GM21737 (cell line): ENCODE measurements at regions not wholly inside any gene's neighbourhood (a gene's known extent, or its start where the extent isn't known, plus 50 kb on each side); places are given as distances from the start of the nearest gene placed in this dataset.

Experiments used
- ATAC-seq: cut with Tn5 transposase; IDR thresholded peaks from one replicate; pipeline ENCODE4 v1.9.1; 2021; ENCODE audit warnings: mild to moderate bottlenecking, moderate library complexity; ENCODE audit not compliant: unreplicated experiment

DNA sequence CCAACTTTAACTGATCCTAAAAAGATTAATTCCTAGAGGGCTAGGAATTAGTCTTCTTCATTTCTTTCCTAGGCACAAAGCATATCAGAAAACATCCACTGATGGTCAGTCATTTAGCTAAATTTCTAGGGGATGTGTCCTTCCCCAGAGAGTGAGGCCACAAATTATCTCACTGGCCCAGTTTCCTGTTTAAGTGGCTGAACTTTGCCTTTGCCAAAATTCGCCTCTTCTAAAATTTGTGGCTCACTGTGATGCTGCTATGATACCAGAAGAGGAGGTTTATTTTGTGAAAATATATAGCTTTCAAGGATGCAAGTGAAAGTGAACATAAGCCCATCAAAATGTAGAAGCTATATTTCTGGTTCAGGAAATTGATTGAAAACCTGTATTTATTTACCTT lies 98.1 kb upstream of the FER start:
- no peak for ATAC-seq

DNA sequence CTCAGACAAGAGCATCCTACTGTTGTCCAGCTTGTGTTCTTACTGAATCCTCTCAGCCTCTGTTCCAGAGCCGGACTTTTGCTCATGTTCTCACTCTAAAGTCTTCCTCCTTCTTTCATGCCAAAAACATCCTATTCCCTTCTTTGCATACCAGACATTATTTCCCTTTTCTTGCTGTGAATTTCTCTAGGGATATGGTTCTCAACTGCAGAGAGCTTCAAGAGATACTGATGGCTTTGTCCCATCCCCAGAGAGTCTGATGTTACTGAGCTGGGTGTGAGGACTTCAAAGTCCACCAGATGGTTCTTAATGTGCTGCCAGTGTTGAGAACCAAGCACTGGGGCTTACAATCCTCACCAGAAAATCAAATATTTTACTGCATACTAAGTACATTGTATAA lies 98.6 kb upstream of the FER start:
- no peak for ATAC-seq

DNA sequence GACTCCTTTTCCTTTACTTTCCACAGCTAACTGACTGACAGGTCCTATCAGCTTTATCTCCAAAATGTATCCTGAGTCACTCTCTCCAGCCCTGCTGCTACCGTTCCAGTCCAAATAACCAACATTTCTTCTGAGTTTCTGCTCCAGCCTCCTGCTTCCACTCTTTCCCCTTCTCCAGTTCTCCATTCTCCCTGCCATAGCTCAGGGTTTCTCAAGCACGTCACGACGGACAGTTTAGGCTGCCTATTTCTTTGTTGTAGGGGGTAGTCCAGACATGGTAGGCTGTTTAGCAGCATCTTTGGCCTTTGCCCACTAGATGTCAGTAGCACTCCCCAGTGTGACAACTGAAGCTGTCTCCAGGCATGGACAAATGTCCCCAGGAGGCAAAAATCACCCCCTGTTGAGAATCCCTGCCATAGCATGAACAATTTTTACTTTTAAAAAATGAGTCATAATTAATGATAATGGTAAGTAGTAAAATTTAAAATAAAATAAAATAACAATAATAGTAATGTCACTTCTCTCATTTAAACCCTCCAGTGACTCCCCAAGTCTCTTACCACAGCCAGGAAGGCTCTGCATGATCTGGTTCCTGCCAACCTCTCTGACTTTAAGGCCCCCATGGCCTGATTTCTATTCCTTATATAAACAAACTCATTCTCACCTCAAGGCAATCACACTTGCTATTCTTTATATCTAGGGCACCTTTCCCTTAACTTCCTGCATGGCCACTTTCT lies 105.4 kb upstream of the FER start:
- ATAC-seq, result peak; percentile 99

DNA sequence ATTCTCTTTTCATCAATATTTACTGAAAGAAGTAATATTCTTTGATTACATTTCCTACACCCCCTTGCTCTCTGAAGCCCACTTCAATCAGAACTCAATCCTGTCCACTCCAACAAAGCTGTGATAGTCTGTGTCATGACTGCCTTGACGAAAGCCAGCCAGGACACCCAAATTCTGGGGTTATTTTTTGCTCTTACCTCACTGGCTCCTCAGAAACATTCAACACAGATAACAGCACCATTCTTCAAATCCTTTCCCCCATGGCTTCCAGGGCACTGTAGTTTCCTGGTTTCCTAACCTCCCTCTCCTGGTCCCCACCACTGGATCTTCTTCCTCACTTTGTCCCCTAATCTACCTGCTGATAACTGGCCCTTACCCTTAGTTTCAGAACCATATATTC lies 106.1 kb upstream of the FER start:
- no peak for ATAC-seq

DNA sequence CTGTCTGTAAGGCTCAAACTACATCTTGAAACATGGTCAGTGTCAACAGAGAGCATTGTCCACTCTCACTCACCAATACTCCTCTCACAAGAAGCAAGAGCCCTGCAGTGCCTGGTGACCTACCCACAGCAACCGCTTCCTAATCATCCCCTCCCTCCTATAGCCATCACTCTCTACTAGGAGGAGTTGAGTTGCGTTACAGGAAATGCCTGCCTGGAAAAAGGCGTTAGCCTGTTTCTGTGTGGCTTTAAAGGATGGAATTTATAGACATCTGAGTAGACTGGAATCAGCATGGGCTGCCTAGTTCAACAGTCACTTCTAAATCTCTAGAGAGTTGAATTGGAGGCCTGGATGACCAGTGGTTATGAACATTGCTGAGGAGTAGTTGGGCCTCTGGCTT lies 108.3 kb upstream of the FER start:
- ATAC-seq, result no peak

DNA sequence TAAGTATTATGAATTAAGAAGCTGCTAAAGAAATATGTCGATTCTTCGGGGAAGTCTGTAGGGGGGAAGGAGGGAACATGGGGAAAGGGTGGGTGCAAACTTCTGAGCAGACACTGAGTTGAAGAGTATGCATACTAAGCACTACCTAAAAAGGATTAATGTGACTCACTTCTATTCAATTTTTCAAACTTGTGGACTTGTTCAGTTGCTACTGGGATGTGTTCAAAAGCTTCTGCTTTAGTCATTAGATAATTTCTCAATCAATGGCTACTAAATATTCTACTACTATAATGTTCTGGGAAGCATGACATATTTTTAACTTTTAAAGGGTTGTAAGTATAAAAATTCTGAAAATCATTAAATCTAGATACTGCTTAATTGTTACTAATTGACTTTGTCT lies 109.7 kb upstream of the FER start:
- ATAC-seq, result no peak

DNA sequence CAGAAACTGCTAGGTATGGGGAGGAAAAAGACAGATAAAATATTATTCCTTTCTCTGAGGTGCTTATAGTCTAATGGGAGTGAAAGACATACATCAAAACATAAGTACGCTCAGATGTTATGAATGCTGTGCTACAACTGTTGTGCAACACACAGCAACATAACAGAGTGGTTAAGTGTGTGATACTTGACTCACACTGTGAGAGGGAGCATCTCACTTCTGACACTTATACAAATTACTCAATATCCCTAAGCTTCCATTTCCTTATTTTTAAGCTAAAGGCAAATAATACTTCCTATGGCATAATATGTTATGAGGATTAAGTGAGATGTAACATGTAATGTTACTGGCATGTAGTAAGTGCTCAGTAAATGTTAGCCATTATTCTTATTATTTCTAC lies 110.6 kb upstream of the FER start:
- no peak for ATAC-seq

DNA sequence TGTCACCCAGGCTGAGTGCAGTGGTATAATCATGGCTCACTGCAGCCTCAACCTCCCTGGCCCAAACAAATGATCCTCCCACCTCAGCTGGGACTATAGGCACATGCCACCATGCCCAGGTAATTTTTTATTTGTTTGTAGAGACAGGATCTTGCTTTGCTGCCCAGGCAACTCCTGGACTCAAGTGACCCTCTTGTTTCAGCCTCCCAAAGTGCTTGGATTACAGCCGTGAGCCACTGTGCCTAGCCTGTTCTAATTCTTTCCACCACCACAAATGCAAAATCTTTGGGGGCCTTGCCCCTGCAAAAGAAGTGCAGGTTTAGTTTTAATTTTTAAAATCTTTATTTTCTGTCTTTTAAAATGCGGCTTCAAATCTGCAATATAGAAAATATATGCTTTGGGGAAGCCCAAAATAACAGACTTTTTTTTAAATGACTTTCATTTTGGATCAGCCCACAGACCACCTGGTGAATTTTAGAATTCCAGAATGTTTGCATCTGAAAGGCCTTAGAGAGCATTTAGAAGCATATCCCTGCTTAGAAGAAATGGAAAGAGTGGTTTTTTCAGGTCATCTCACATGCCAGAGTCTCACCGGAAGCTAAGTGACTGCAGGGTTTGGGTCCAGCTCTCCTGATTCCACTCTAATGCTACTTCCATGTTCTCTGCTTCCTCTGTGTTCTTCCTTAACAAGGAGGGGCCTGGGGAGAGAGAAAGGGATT lies 111.4 kb upstream of the FER start:
- ATAC-seq, result no peak

DNA sequence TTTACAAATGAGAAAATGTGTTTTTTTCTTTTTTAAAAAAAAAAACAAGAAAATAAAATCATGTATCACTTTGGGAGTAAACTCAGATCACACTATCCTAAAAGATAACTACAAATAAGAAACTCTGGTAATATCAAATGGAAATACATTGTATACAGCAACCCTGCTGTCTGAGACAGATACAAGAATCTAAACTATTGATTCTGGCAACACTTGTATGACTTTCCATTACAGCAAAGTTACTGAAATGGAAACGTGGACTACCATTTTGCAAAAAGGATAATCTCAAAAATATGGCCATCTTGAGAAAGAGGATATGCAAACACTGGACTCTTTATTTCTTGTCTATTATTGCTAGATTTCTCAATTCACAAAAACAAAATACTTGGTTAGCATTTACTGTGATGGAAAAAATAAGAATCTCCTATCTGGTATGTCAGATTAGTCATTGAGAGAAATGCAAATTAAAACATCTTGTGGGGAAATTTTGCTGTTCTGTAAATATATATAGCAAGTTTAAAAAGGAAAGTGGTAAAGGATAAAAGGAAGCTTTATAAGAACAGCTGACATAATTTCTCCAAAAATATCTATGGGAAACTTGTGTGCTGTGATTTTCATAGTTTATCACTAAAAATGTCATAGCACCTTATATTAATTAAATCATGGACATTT lies 112.9 kb upstream of the FER start:
- no peak for ATAC-seq

DNA sequence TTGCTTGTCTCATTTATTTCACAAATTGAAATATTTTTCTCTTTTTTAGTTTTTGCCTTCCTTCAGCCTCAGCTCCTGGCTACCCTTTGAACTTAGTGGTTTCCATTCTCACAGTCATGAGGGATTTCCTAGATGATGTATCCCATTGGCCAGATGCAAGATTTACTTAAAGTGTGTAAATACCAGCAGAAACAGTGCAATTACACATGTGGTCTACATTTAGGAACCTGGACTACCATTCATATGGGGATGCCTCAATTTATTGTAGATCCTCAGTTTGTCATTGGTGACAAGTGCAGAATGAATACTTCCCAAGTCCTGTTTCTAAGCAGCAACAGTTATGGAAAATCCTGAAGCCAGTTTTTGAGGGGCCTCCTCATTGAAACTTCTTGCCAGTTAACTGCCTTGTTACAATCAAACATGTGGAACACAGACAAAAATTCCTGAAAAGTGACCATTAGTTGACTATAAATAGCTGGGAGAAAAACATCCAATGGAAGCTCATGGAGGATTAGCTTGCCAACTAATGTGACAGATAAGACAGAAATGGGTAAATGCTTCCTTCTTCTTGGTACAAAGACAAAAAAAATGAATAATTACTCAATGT lies 113.6 kb upstream of the FER start:
- no peak for ATAC-seq

DNA sequence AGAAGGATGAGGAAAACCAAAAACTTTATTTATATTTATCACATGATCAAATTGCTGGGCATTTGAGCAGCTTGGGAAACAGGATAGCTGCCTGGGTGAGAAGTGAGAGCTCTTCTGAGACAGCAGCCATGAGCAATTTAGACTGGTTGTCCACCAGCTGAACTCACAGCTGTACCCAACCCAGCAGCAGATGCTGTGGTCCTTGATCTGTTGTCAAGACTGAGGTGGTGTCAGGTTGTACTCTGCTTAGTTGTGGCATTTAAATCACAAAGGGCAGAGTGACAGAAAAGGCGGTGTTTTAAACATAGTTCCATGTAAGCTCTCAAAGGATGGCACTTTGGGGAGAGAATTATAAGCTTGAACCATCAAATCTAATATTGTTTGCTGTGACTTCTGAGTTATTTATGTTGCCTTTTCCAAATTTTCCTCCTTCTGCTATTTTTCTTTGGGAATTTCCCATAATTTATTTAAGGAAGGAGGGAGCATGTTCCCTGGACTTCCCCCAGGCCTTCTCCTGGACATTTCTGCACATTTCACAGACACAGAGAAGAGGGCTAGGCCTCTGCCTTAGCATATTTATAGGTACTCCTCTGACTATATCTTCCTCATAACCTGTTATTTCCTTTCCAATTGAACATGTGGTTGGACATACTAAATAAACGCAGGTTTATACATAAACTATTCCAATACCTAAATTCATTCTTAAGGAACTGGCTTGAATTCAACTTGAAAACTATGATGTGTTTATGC lies 117.7 kb upstream of the FER start:
- ATAC-seq, result no peak

DNA sequence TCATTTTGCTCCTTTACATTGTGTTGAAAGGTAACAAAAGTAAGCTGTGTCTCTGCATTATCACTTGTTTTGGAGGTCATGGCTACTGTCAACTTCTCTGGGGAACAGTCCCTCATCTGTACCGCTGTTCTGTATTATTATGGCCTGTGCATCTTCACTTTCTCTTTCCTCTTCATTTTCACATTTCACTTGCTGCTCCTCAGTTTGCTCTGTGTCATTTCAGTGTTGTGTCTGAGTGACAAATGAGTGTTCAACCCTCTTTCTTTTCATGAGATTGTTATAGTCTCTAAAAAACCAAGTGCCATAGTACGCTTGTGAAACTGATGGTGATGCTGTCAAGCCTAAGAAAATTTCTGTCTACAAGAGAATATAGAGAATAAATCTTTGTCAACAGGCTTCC lies 122.0 kb upstream of the FER start:
- no peak for ATAC-seq

DNA sequence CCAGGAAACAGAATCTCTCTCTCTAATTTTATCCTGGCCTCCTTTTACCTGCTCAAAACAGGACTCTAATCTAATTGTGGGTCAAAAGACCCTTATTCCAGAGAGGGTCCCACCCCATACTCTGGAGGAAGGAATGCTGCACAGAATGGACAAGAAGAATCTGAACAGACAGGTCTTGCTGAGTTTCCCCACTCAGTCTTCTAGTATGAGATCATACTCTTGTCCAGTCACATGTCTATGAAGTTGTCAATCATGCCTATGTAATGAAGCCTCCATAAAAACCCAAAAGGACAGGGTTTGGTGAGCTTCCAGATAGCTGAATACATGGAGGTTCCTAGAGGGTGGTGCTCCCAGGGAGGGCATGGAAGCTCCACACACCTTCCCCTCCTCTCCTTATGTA lies 123.9 kb upstream of the FER start:
- no peak for ATAC-seq

DNA sequence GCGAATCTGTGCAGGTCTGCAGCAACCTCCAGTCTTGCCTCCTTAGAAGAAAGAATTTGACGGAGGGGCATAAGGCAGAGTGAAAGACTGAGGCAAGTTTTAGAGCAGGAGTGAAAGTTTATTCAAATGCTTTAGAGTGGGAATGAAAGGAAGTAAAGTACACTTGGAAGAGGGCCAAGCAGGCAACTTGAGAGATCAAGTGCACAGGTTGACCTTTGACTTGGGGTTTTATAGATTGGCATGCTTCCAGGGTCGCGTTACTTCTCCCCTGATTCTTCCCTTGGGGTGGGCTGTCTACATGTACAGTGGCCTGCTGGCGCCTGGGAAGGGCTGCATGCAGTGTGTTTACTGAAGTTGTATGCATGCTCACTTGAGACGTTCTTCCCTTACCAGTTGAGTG lies 127.2 kb upstream of the FER start:
- ATAC-seq, result no peak

DNA sequence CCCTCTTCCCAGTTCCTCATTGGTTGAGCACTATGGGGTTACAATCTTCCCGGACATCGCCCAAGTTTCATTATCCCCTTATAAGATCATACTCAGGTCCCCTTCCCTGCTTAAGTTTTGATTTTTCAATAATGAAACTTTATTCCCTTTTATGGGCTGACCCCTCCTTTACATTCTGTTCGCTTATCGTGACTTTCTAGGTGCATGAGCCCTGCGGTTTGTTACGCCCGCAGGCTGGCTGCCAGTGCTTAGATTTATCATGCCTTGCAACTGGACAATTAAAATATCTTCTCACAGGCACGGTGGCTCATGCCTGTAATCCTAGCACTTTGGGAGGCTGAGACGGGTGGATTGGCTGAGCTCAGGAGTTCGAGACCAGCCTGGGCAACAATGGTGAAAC lies 127.9 kb upstream of the FER start:
- no peak for ATAC-seq

DNA sequence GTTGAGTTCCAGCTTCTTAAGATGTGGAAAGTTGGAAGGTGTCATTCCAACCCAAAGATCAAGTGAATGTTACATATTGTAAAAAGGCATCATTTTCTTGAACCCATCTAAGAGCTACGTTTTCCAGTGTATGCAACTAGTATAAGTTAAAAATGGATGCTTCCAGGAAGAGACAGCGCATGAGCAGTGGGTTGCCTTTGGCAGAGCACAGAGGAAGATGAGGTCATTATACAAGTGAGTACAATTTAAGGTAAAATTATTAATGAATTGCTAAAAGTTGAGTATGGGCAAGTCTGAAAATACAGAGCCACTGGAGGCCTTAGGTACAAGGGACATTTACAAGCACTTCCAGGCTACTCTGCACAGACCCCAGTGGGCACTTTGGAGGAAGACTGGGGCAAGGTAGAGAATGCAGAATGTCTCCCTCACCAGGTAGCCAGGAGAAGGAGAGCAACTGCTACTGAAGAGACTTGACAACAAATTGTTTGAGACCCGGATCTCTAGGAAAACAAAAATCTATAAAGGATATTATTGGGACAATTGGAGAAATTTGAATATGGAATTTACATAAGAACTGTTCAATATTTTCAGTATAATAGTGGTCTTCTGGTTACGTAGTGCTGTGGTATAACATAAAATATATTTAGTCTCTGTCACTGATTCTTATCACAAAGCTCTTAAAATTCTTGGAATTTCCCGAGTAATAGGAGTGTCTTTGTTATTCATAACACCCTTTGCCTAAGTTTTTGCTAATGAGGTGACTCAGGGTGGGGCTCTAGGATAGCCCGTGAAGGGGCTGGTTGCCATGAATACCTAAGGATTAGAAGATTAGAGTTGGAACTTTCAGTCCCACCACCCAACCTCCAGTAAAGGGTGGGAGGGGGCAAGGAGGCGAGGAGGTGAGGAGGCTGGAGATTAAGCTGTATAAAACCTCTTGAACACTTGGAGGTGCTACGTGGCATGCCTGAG lies 129.9 kb upstream of the FER start:
- ATAC-seq, result no peak

DNA sequence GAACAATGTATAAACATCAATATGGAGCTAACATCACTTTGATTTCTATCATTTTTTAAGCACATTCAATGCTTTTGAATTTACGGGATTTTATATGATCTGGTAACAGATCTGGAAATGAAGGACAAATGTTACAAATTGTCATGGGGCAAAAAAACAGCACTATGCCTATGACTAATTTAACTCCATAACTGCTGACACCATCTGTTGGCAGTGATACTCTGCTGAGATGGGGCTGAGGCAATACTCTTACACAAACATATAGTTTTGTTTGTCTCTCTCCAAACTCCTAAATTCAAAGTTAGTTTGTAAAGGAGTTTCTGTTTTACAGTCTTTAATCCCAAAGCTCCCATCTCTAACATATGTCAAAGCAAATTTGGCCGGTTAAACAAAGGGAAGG lies 132.5 kb upstream of the FER start:
- ATAC-seq, result no peak

DNA sequence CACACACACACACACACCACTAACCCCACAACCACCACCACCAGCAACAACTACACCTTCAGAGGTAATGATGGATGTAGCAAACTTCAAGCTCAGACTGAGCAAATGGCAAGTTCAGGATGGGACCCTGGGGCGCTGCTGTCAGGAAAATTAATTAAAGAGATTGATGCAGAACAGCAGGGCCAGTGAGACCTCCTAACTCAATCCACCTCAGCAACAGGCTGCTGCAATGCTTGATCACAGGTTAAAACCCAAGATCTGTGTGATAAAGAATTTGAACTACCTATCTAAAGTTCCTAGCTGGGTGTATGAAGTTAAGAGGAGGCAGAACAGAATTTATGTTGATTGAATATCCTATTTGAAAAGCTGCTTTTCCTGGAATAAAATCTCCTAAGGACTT lies 140.3 kb upstream of the FER start:
- no peak for ATAC-seq

DNA sequence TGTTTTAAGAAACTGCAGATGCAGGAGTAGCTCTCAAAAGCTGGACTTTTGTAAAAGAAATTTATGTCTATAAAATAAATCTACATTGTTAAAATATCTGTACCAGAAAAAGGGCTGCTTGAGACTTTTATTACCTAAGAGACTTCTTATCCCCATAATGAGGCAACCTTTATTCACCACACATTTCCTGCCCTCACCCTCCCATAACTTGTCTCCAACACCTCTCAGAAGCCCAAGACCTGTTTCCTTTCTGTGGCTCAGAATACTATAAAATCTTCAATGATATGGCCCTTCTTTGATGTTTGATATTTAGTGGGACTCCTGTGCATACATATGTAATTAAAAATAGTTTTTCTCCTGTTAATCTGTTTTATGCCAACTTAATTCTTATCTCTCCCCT lies 141.5 kb upstream of the FER start:
- ATAC-seq, result no peak

DNA sequence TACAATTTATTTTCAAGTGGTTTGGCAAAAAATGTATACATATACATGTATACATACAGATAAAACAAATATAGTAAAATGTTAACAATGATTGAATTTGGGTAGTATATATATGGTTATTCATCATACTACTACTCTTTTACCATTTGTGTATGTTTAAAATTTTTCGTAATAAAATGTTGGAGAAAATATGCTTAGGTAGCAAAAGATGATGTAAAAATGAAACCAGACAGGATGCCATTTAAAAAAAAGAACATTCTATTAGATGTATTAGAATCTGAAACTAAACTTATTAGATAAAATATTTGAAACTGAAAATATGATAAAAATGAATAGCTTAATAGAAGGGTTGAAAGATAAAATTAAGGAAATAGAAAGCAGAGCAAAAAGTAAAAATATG lies 144.9 kb upstream of the FER start:
- ATAC-seq, result no peak
